GM12865 (cell line): ENCODE measurements at regions not wholly inside any gene's neighbourhood (a gene's known extent, or its start where the extent isn't known, plus 50 kb on each side); places are given as distances from the start of the nearest gene placed in this dataset.

ENCODE experiments used
- DNase-seq: peaks from one replicate; pipeline ENCODE4 v3.0.0; 2010; ENCODE audit warnings: low read depth
- H3K4me3 ChIP-seq: 2 replicates; pipeline ENCODE4 v1.5.1; 2011; ENCODE audit warnings: mild to moderate bottlenecking, low read depth, low read length, control low read depth
- CTCF ChIP-seq: IDR thresholded peaks from 2 replicates; pipeline ENCODE4 v1.5.1; 2011; ENCODE audit warnings: low read length, control low read depth, low read depth, inconsistent platforms; ENCODE audit not compliant: insufficient read depth; ENCODE audit errors: missing control alignments

DNA sequence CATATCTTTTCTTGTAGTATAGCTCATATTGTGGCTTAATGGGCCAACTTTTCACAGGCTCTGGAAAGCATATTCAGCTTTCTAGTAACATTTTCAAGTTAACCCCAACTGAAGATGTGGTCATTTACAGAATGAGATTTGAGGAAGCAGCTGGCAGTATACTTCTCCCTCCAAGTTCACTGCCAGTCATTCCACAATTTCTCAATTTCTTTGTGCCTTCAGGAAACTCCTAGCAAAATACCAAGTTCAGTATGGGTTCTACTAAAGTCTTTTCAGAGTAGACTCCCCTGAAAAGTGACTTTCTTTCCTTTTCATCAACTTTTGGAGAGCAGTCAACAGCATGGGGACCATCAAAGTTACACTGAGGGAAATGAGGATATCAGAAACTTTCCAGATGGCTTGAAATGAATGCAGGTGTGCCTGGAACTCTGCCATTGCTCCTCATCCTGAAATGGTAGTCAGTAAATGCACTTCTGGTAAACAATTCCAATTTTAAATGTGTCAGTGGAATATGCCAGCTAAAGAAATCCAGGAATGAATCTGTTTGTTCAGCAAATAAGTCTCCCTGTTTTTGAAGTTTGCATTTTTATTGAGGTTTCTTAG is 81.5 kb upstream of the TEX13D start:
- DNase-seq: no peak
- TF ChIP-seq CTCF: no peak
- no peak overlapping the region for H3K4me3 ChIP-seq

DNA sequence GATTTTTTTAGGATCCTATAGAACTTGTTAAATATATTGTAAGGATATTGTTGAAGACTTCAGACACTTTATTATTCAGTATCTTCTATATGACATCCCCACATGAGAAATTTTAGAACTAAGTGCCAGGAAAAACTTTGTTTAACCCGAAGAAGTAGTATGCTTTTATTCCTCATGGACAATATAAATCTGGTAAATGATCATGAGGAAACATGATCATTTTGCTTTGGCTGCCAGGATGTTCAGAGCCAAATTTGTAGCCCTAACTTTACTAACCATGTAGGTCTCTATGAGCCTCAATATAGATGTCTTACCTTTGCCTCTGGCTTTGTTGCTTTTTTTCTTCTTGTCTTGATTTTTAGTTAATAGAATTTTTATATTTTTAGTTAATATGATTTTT is 77.8 kb upstream of the TEX13D start:
- no peak for TF ChIP-seq CTCF
- no peak overlapping the region for H3K4me3 ChIP-seq
- no peak for DNase-seq

- no peak for TF ChIP-seq CTCF
- no peak overlapping the region for H3K4me3 ChIP-seq
- DNase-seq: no peak
Measured at GRCh38 chrX:124256216-124256615, 76.2 kb upstream of the TEX13D start.

DNA sequence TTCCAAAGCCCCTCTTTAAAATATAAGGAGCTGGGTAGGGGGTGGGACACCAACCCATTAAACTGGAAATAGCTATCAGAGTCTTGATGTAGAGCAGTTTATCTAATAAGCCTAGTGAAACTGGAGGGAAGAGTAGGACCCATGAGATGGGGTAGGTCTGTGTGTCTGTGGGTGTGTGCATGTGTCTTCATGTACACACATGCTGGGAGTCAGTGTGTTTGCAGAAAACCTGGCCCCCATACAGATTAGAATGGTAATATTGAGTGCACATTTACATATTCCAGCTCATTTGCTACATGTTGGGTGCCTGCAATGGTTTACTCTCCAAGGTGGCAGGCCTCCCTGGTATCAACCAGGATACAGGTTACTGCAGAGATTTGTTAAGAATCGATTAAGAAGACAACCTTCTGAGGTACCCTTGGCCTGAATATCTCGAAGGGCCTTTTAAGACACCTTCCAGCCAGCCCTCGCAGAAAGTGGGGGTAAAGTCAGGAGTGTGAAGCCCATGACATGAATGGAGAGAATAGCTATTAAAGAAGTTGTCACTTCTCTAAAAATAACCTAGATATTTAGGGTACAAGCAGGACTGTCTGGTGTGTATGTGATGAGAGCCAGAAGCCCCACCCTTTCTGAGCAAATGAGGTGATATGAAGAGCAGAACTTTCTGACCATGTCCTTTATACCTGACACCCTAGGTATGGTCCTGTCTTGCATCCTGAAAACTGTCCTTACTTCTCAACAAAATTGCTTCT is 75.7 kb upstream of the TEX13D start:
- no peak overlapping the region for H3K4me3 ChIP-seq
- DNase-seq: no peak
- TF ChIP-seq CTCF: no peak

GRCh38 chrX:124257924-124258702 is 74.3 kb upstream of the TEX13D start:
- H3K4me3 ChIP-seq: no peak overlapping the region
- TF ChIP-seq CTCF: no peak
- DNase-seq: no peak

DNA sequence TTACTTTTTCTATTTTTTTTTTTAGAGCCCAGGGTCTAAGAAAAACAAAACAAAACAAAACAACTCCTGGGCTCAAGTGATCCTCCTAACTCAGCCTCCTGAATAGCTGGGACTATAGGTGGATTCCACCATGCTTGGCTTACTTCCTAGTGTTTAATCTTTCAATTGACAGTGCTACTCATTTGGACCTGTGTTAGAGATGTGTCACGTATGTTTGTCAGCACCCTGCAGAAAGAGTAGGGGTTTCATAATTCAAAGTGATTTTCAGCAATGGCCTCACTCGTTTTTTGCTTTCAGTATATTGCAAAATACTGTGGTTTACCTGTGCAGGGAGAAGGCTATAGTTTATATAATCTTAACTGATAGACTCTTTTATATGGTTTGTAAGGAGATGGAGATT is 71.6 kb upstream of the TEX13D start:
- DNase-seq: no peak
- H3K4me3 ChIP-seq: no peak overlapping the region
- no peak for TF ChIP-seq CTCF
